HCT116 (cell line): ENCODE measurements at regions not wholly inside any gene's neighbourhood (a gene's known extent, or its start where the extent isn't known, plus 50 kb on each side); places are given as distances from the start of the nearest gene placed in this dataset.

Experiments
- ATAC-seq: fragments of 200-7000 bp; cut with Tn5 transposase; 2 replicates; pipeline ENCODE4 v1.9.1; 2020; ENCODE audit warnings: mild to moderate bottlenecking, moderate library complexity
- BruUV-seq: library from RNA; stranded (reverse); fragments of 400-500 nt; replicated peaks from 2 replicates; lab custom pipeline; 2021; lab: Mats Ljungman, UMichigan
- CTCF ChIA-PET: fragments of 300-600 bp; sonication (Branson Sonifier 250); formaldehyde crosslinking; loops from one replicate; lab custom pipeline; 2021; ENCODE audit warnings: antibody characterized with exemption; lab: Charles Lee
- POLR2A ChIA-PET: fragments of 300-600, 350-600 bp; sonication (Branson Sonifier 250); formaldehyde crosslinking; loops from one replicate; lab custom pipeline; 2021; ENCODE audit warnings: antibody characterized with exemption; lab: Charles Lee
- RAD21 ChIA-PET, 2 experiments: fragments of 300-600 bp; sonication (Branson Sonifier 250); formaldehyde crosslinking; loops; one replicate each; lab custom pipeline; 2023; ENCODE audit warnings: low total read pairs in 2 of 2; ENCODE audit not compliant: uncharacterized antibody in 2 of 2, unreplicated experiment in 2 of 2, low non-redundant PET in 1 of 2; lab: Charles Lee
- DNase-seq: peaks from one replicate; pipeline ENCODE4 v3.0.0-alpha.2; 2010; ENCODE audit warnings: low read depth, low spot score
- H2AFZ ChIP-seq: fragments of 200-600 bp; shearing (Covaris generic), sonication (generic); 2 replicates; pipeline ENCODE4 v1.6.1; 2017; ENCODE audit warnings: low read depth, mixed run types, mixed read lengths, antibody characterized with exemption, low read length; ENCODE audit not compliant: poor library complexity, severe bottlenecking
- H3K27ac ChIP-seq: 2 replicates; pipeline ENCODE4 v1.5.1; 2012; ENCODE audit warnings: low read depth, low read length
- H3K27me3 ChIP-seq: fragments of 200-600 bp; sonication (generic); 2 replicates; pipeline ENCODE4 v1.6.1; 2016; ENCODE audit warnings: mixed run types, low read length, mixed read lengths; ENCODE audit not compliant: insufficient read depth
- H3K36me3 ChIP-seq, 2 experiments: fragments of 200-500 bp in 1 of 2; fragments of 200-600 bp in 1 of 2; sonication (Bioruptor generic) in 1 of 2; sonication (generic) in 1 of 2; 2 replicates each; pipeline versions ENCODE4 v1.5.1 to v1.6.1; 2014 to 2016; ENCODE audit warnings: low read length in 2 of 2, inconsistent platforms in 1 of 2, mixed read lengths in 1 of 2, mixed run types in 1 of 2; ENCODE audit not compliant: insufficient read depth in 2 of 2, control insufficient read depth in 1 of 2
- H3K4me1 ChIP-seq, 2 experiments: fragments of 200-600 bp in 1 of 2; sonication (generic) in 1 of 2; 2 replicates each; pipeline versions ENCODE4 v1.5.1 to v1.6.1; 2012 to 2017; ENCODE audit warnings: low read length in 2 of 2, inconsistent platforms in 1 of 2, mild to moderate bottlenecking in 1 of 2, mixed read lengths in 1 of 2, mixed run types in 1 of 2, moderate library complexity in 1 of 2; ENCODE audit not compliant: insufficient read depth in 2 of 2, control insufficient read depth in 1 of 2
- H3K4me2 ChIP-seq: fragments of 200-600 bp; sonication (generic); 2 replicates; pipeline ENCODE4 v1.6.1; 2017; ENCODE audit warnings: mixed run types, low read length, mixed read lengths
- H3K4me3 ChIP-seq, 2 experiments: fragments of 200-600 bp in 1 of 2; sonication (generic) in 1 of 2; replicated peaks in 1 of 2; 2 replicates each; pipeline ENCODE4 v1.5.1; 2011 to 2016; ENCODE audit warnings: low read length in 2 of 2, control low read depth in 1 of 2, low read depth in 1 of 2, mild to moderate bottlenecking in 1 of 2, mixed read lengths in 1 of 2, mixed run types in 1 of 2
- H3K79me2 ChIP-seq: fragments of 200-600 bp; sonication (generic); 2 replicates; pipeline ENCODE4 v1.6.1; 2017; ENCODE audit warnings: mild to moderate bottlenecking, mixed run types, low read length, moderate library complexity, mixed read lengths; ENCODE audit not compliant: insufficient read depth
- H3K9ac ChIP-seq: fragments of 200-600 bp; sonication (generic); 2 replicates; pipeline ENCODE4 v1.6.1; 2016; ENCODE audit warnings: low read length, mixed read lengths
- H3K9me2 ChIP-seq: fragments of 200-600 bp; sonication (generic), shearing (Covaris generic); 2 replicates; pipeline ENCODE4 v1.6.1; 2017; ENCODE audit warnings: mixed run types, mild to moderate bottlenecking, moderate library complexity; ENCODE audit not compliant: insufficient read depth
- H3K9me3 ChIP-seq, 2 experiments: fragments of 200-500 bp in 1 of 2; fragments of 200-600 bp in 1 of 2; sonication (Bioruptor generic) in 1 of 2; sonication (generic) in 1 of 2; 2 replicates each; pipeline ENCODE4 v1.6.1; 2014 to 2017; ENCODE audit warnings: low read length in 2 of 2, mixed read lengths in 2 of 2, inconsistent platforms in 1 of 2, low read depth in 1 of 2, mild to moderate bottlenecking in 1 of 2, mixed run types in 1 of 2, moderate library complexity in 1 of 2; ENCODE audit not compliant: control insufficient read depth in 1 of 2, insufficient read depth in 1 of 2
- H4K20me1 ChIP-seq: fragments of 200-600 bp; sonication (generic), shearing (Covaris generic); 2 replicates; pipeline ENCODE4 v1.6.1; 2017; ENCODE audit warnings: mixed run types, mild to moderate bottlenecking, moderate library complexity; ENCODE audit not compliant: insufficient read depth
- ATF3 ChIP-seq: IDR thresholded peaks from 2 replicates; pipeline ENCODE4 v1.6.1; 2012
- CBX3 ChIP-seq: IDR thresholded peaks from 2 replicates; pipeline ENCODE4 v1.6.1; 2012; ENCODE audit warnings: low read depth
- CEBPB ChIP-seq: IDR thresholded peaks from 2 replicates; pipeline ENCODE4 v1.6.1; 2012; ENCODE audit warnings: low read depth
- EZH2 ChIP-seq: fragments of 200-600 bp; sonication (generic); IDR thresholded peaks from 2 replicates; pipeline ENCODE4 v1.6.1; 2017; ENCODE audit warnings: antibody characterized with exemption, mixed run types
- FOSL1 ChIP-seq: IDR thresholded peaks from 2 replicates; pipeline ENCODE4 v1.6.1; 2012; ENCODE audit warnings: low read depth
- POLR2A ChIP-seq: IDR thresholded peaks from 2 replicates; pipeline ENCODE4 v1.7.0; 2011; ENCODE audit warnings: borderline replicate concordance; ENCODE audit not compliant: insufficient read depth, insufficient read length; ENCODE audit errors: extremely low read depth
- RAD21 ChIP-seq: IDR thresholded peaks from 2 replicates; pipeline ENCODE4 v1.6.1; 2012; ENCODE audit warnings: low read depth, mild to moderate bottlenecking
- REST ChIP-seq: IDR thresholded peaks from 2 replicates; pipeline ENCODE4 v1.6.1; 2012; ENCODE audit warnings: low read depth
- SIN3A ChIP-seq: IDR thresholded peaks from 2 replicates; pipeline ENCODE4 v1.6.1; 2012; ENCODE audit warnings: low read depth
- TCF7L2 ChIP-seq: IDR thresholded peaks from 2 replicates; pipeline ENCODE4 v1.7.0; 2011; ENCODE audit warnings: borderline replicate concordance, inconsistent platforms; ENCODE audit not compliant: insufficient read depth, insufficient read length; ENCODE audit errors: extremely low read depth
- ZBTB33 ChIP-seq: IDR thresholded peaks from 2 replicates; pipeline ENCODE4 v1.6.1; 2011; ENCODE audit warnings: mild to moderate bottlenecking, low read length, moderate library complexity; ENCODE audit not compliant: insufficient replicate concordance; ENCODE audit errors: extremely low read depth
- ZNF274 ChIP-seq: fragments of 200-500 bp; sonication (Bioruptor generic); IDR thresholded peaks from 2 replicates; pipeline ENCODE4 v1.6.1; 2014; ENCODE audit warnings: mild to moderate bottlenecking, low read depth, low read length, inconsistent platforms
- intact Hi-C: fragments of 100-400 bp; cut with micrococcal nuclease; formaldehyde crosslinking; loops from 2 replicates; pipeline ENCODE4 v1.10.0; 2022

- 0 out of 4 replicates have a peak, but pooled peaks cover 0 to 4% of the 10 kb centered on the region in 2 experiments for H3K36me3 ChIP-seq
- H3K4me3 ChIP-seq, result no peak overlapping the region
- H3K9me2 ChIP-seq, result no peaks in the 10 kb centered on the region
- intact Hi-C loops, result no loop called here
- ChIA-PET POLR2A (no interaction called here), RAD21 (no interaction called here), CTCF (no interaction called here)
- H3K9me3 ChIP-seq, result peaks cover 7 to 8% of the 10 kb centered on the region in 2 experiments; a peak in 1 of 4 replicates
- H3K9ac ChIP-seq, result no peak overlapping the region
- H3K4me2 ChIP-seq, result no peak overlapping the region
- no peaks in the 10 kb centered on the region for H3K4me1 ChIP-seq
- H3K27me3 ChIP-seq, result no peaks in the 10 kb centered on the region
- DNase-seq (no peak), ATAC-seq (no peak)
- BruUV-seq, result no TSS peak
- H3K79me2 ChIP-seq, result peaks cover 17% of the 10 kb centered on the region
- H4K20me1 ChIP-seq, result no peaks in the 10 kb centered on the region
- TF ChIP-seq CEBPB (no peak), SIN3A (no peak), ATF3 (no peak), TCF7L2 (no peak), ZNF274 (no peak), FOSL1 (no peak), CBX3 (0 out of 2 replicates have a peak, but pooled peaks have one; percentile 16), ZBTB33 (no peak)
- TF ChIP-seq, all 23 proteins: peak for 1
- no peak overlapping the region for H3K27ac ChIP-seq
- H2AFZ ChIP-seq, result no peak overlapping the region
Observed at GRCh38 chr4:123052007-123052406, 129.6 kb upstream of the NUDT6 start.

- Histone ChIP-seq H3K4me3 (no peak overlapping the region), H3K27me3 (no peaks in the 10 kb centered on the region), H3K9ac (no peak overlapping the region), H2AFZ (no peak overlapping the region), H3K36me3 (no peaks in the 10 kb centered on the region), H3K4me2 (no peak overlapping the region), H3K9me3 (peaks cover 3 to 4% of the 10 kb centered on the region in 2 experiments; a peak in 1 of 4 replicates), H3K4me1 (no peaks in the 10 kb centered on the region), H3K9me2 (no peaks in the 10 kb centered on the region), H3K27ac (no peak overlapping the region), H4K20me1 (no peaks in the 10 kb centered on the region), H3K79me2 (no peaks in the 10 kb centered on the region; the same call in 1 of the 2 replicates)
- RAD21 ChIA-PET, result no interaction called here
- no TSS peak for BruUV-seq
- CTCF ChIA-PET, result no interaction called here
- ATAC-seq (no peak), DNase-seq (no peak)
- POLR2A ChIA-PET, result no interaction called here
- intact Hi-C loops, result no loop called here
- TF ChIP-seq EZH2 (no peak), CBX3 (no peak), RAD21 (no peak), TCF7L2 (no peak), ZBTB33 (no peak), REST (no peak), POLR2A (no peak), FOSL1 (no peak), ZNF274 (no peak)
Observed at GRCh38 chr4:123055943-123056342, 133.5 kb upstream of the NUDT6 start.
